H1 (cell line): ENCODE measurements at regions not wholly inside any gene's neighbourhood (a gene's known extent, or its start where the extent isn't known, plus 50 kb on each side); places are given as distances from the start of the nearest gene placed in this dataset.

Experiments used
- CTCF ChIA-PET: fragments of 300-600 bp; sonication (Branson Sonifier 250); formaldehyde crosslinking; loops from one replicate; lab custom pipeline; 2021; ENCODE audit not compliant: partially characterized antibody; lab: Charles Lee
- POLR2A ChIA-PET: fragments of 300-600 bp; sonication (Branson Sonifier 250); formaldehyde crosslinking; loops from one replicate; lab custom pipeline; 2021; ENCODE audit warnings: inconsistent platforms; ENCODE audit not compliant: partially characterized antibody; lab: Charles Lee
- DNase-seq, 2 experiments: peaks; one replicate each; pipeline versions ENCODE4 v3.0.0 to v3.0.0-alpha.2; 2010 to 2022; ENCODE audit warnings: low spot score in 2 of 2, low read depth in 1 of 2, mixed read lengths in 1 of 2
- FAIRE-seq: peaks from 2 replicates; lab custom pipeline; 2011; peaks lifted over from hg19 to GRCh38; lab: Jason Lieb, UNC
- H2AFZ ChIP-seq: 2 replicates; pipeline ENCODE4 v1.8.1; 2012; ENCODE audit warnings: low read length, inconsistent platforms
- H2AK5ac ChIP-seq: 2 replicates; pipeline ENCODE4 v1.6.1; 2013; ENCODE audit warnings: low read depth, low read length
- H2BK120ac ChIP-seq: replicated peaks from 2 replicates; pipeline ENCODE3; 2013; ENCODE audit warnings: low read depth, low read length, inconsistent platforms
- H2BK12ac ChIP-seq: 2 replicates; pipeline ENCODE4 v1.6.1; 2013; ENCODE audit warnings: low read depth, low read length
- H2BK15ac ChIP-seq: 2 replicates; pipeline ENCODE4 v1.6.1; 2013; ENCODE audit warnings: low read length
- H2BK20ac ChIP-seq: 2 replicates; pipeline ENCODE4 v1.6.1; 2013; ENCODE audit warnings: low read length
- H2BK5ac ChIP-seq: 2 replicates; pipeline ENCODE4 v1.6.1; 2013; ENCODE audit warnings: low read depth, low read length
- H3K14ac ChIP-seq: 2 replicates; pipeline ENCODE4 v1.6.1; 2013; ENCODE audit warnings: inconsistent platforms; ENCODE audit not compliant: insufficient read length
- H3K18ac ChIP-seq: 2 replicates; pipeline ENCODE4 v1.6.1; 2013; ENCODE audit warnings: low read length; ENCODE audit errors: extremely low read depth
- H3K23ac ChIP-seq: 2 replicates; pipeline ENCODE4 v1.6.1; 2013; ENCODE audit warnings: inconsistent platforms; ENCODE audit not compliant: insufficient read length
- H3K23me2 ChIP-seq: 2 replicates; pipeline ENCODE4 v1.6.1; 2013; ENCODE audit warnings: low read depth, low read length
- H3K27ac ChIP-seq: 2 replicates; pipeline ENCODE4 v1.6.1; 2011; ENCODE audit warnings: low read depth, low read length, inconsistent platforms
- H3K27me3 ChIP-seq, 4 experiments: replicated peaks in 1 of 4; 1 replicate in 1 of 4; 2 replicates in 3 of 4; pipeline versions ENCODE4 v1.6.1 to v1.8.1; 2011 to 2013; ENCODE audit warnings: low read length in 3 of 4, mild to moderate bottlenecking in 3 of 4, inconsistent platforms in 2 of 4, mixed read lengths in 2 of 4, moderate library complexity in 1 of 4; ENCODE audit not compliant: control insufficient read depth in 3 of 4, insufficient read depth in 3 of 4; ENCODE audit errors: extremely low read depth in 1 of 4
- H3K36me3 ChIP-seq, 4 experiments: 2 replicates each; pipeline versions ENCODE4 v1.6.1 to v1.8.1; 2011 to 2013; ENCODE audit warnings: mild to moderate bottlenecking in 4 of 4, low read length in 3 of 4, moderate library complexity in 2 of 4, control low read depth in 1 of 4, inconsistent platforms in 1 of 4; ENCODE audit not compliant: insufficient read depth in 4 of 4, control insufficient read depth in 2 of 4
- H3K4ac ChIP-seq: replicated peaks from 2 replicates; pipeline ENCODE3; 2013; ENCODE audit warnings: low read length, low read depth, mixed read lengths, inconsistent platforms; ENCODE audit not compliant: insufficient read length
- H3K4me1 ChIP-seq, 4 experiments: replicated peaks in 1 of 4; 1 replicate in 1 of 4; 2 replicates in 3 of 4; pipeline versions ENCODE4 v1.6.1 to v1.8.1; 2011 to 2013; ENCODE audit warnings: low read length in 3 of 4, inconsistent platforms in 2 of 4, mixed read lengths in 1 of 4; ENCODE audit not compliant: insufficient read depth in 4 of 4, control insufficient read depth in 3 of 4
- H3K4me2 ChIP-seq, 2 experiments: 2 replicates each; pipeline versions ENCODE4 v1.6.1 to v1.8.1; 2011 to 2013; ENCODE audit warnings: low read depth in 2 of 2, low read length in 2 of 2, control low read depth in 1 of 2, inconsistent platforms in 1 of 2, mild to moderate bottlenecking in 1 of 2; ENCODE audit not compliant: insufficient read depth in 1 of 2
- H3K4me3 ChIP-seq, 4 experiments: fragments of 200-600, 300-600 bp in 1 of 4; sonication (generic), shearing (Covaris generic), sonication (Bioruptor Twin) in 1 of 4; 2 replicates each; pipeline versions ENCODE4 v1.5.1 to v1.8.1; 2011 to 2016; ENCODE audit warnings: low read length in 4 of 4, low read depth in 3 of 4, control low read depth in 2 of 4, inconsistent platforms in 2 of 4, mild to moderate bottlenecking in 2 of 4, mixed read lengths in 1 of 4, moderate library complexity in 1 of 4; ENCODE audit not compliant: insufficient read depth in 2 of 4; ENCODE audit errors: extremely low read depth in 1 of 4
- H3K56ac ChIP-seq: replicated peaks from 2 replicates; pipeline ENCODE3; 2013; ENCODE audit warnings: low read depth, mild to moderate bottlenecking, mixed read lengths, low read length, inconsistent platforms; ENCODE audit not compliant: insufficient read length
- H3K79me1 ChIP-seq: 2 replicates; pipeline ENCODE4 v1.6.1; 2013; ENCODE audit warnings: low read depth, low read length, control low read depth
- H3K79me2 ChIP-seq, 2 experiments: 2 replicates each; pipeline versions ENCODE4 v1.6.1 to v1.8.1; 2012 to 2013; ENCODE audit warnings: low read length in 2 of 2, mild to moderate bottlenecking in 2 of 2, inconsistent platforms in 1 of 2; ENCODE audit not compliant: insufficient read depth in 2 of 2, control insufficient read depth in 1 of 2
- H3K9ac ChIP-seq, 4 experiments: replicated peaks in 1 of 4; 1 replicate in 1 of 4; 2 replicates in 3 of 4; pipeline versions ENCODE4 v1.6.1 to v1.8.1; 2011 to 2013; ENCODE audit warnings: low read depth in 3 of 4, low read length in 3 of 4, control low read depth in 2 of 4, mild to moderate bottlenecking in 2 of 4, moderate library complexity in 2 of 4, inconsistent platforms in 1 of 4; ENCODE audit errors: extremely low read depth in 1 of 4
- H3K9me3 ChIP-seq, 2 experiments: 2 replicates each; pipeline versions ENCODE4 v1.6.1 to v1.8.1; 2012 to 2013; ENCODE audit warnings: mild to moderate bottlenecking in 2 of 2, moderate library complexity in 2 of 2, control low read depth in 1 of 2, inconsistent platforms in 1 of 2, low read depth in 1 of 2, low read length in 1 of 2, mixed read lengths in 1 of 2; ENCODE audit not compliant: insufficient read depth in 2 of 2
- H4K20me1 ChIP-seq, 2 experiments: replicated peaks in 1 of 2; 2 replicates each; pipeline versions ENCODE3 to v1.8.1; 2011 to 2013; ENCODE audit warnings: inconsistent platforms in 2 of 2, low read length in 2 of 2, mild to moderate bottlenecking in 1 of 2; ENCODE audit not compliant: insufficient read depth in 2 of 2, control insufficient read depth in 1 of 2
- H4K5ac ChIP-seq: 2 replicates; pipeline ENCODE4 v1.6.1; 2013; ENCODE audit warnings: low read length, low read depth, mixed read lengths, inconsistent platforms; ENCODE audit not compliant: insufficient read length
- H4K8ac ChIP-seq: 2 replicates; pipeline ENCODE4 v1.8.0; 2013; ENCODE audit warnings: mild to moderate bottlenecking, moderate library complexity, low read length, inconsistent platforms; ENCODE audit not compliant: insufficient read depth; ENCODE audit errors: extremely low read depth
- H4K91ac ChIP-seq: replicated peaks from 2 replicates; pipeline ENCODE3; 2013; ENCODE audit warnings: low read length, mixed read lengths, inconsistent platforms; ENCODE audit not compliant: insufficient read length
- BRCA1 ChIP-seq: IDR thresholded peaks from 2 replicates; pipeline ENCODE4 v1.6.1; 2012; ENCODE audit warnings: low read depth, low read length, improper control_type of control experiment
- SP1 ChIP-seq: IDR thresholded peaks from 2 replicates; pipeline ENCODE4 v1.6.1; 2011; ENCODE audit warnings: low read depth, low read length
- SP2 ChIP-seq: IDR thresholded peaks from 2 replicates; pipeline ENCODE4 v1.6.1; 2012; ENCODE audit warnings: mild to moderate bottlenecking, low read length, inconsistent platforms
- WGBS, 2 experiments: shearing (Covaris generic) in 1 of 2; methylation state at CpG; one replicate each; pipeline versions ENCODE4 v1.1.6 to v1.1.7; 2013 to 2015; ENCODE audit warnings: low lambda C conversion rate in 2 of 2, mixed read lengths in 2 of 2, inconsistent platforms in 1 of 2, low coverage in 1 of 2, missing lambda C conversion rate in 1 of 2; ENCODE audit not compliant: insufficient replicate concordance in 2 of 2, insufficient coverage in 1 of 2, insufficient read length in 1 of 2; ENCODE audit errors: extremely low coverage in 1 of 2, missing lambda C conversion rate in 1 of 2; 5-methylcytosine and 5-hydroxymethylcytosine counted together

DNA sequence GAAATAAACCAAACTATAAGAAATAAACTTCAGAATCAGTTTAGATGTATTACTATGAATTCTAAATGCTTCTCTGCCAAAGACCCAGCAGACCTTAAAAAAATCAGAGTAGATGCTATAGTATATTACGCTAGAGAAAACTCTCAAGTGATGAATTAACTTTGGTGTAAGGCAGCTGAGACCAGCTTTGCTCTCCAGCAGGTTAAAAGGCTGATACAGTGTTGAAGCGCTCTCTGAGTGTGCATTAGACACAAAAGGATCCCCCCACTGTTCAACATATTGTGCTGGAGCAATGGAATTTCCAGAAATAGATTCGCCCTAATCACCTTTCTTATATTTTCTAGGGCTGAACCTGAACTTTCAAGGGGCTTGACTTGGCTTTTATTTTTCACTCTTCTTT lies 190.0 kb downstream of the EFHB start:
- CTCF ChIA-PET: interaction anchor here (0.5 to 1.3 kb wide), 2 partner anchors 19 to 537 kb away, joined by 3 to 4 read pairs; no protein-coding TSS in a partner anchor

More for the DNA sequence above, 190.0 kb downstream of the EFHB start:
- Histone ChIP-seq H3K23me2 (no peaks in the 10 kb centered on the region), H3K9me3 (no peaks in the 10 kb centered on the region), H3K14ac (no peak overlapping the region), H4K5ac (no peak overlapping the region), H3K79me2 (no peaks in the 10 kb centered on the region), H2AK5ac (no peak overlapping the region), H3K56ac (no peak overlapping the region), H3K23ac (no peak overlapping the region), H2BK20ac (no peak overlapping the region), H3K18ac (no peak overlapping the region), H2BK15ac (no peak overlapping the region), H4K91ac (no peak overlapping the region), H3K27ac (no peak overlapping the region), H2BK120ac (no peak overlapping the region), H3K4me1 (peaks cover 0 to 4% (median 0%) of the 10 kb centered on the region in 4 experiments; a peak in 3 of 7 replicates), H3K4me3 (no peak overlapping the region), H3K36me3 (no peaks in the 10 kb centered on the region), H4K8ac (no peak overlapping the region), H3K4ac (no peak overlapping the region)
- FAIRE-seq: no peak
- WGBS, 2 experiments: 89% methylated on average over 3 of the region's 3 CpGs; no CpG with 5 or more reads in 1 of the 2 experiments
- no peak for TF ChIP-seq BRCA1
- TF ChIP-seq SP2: no peak
- TF ChIP-seq SP1: no peak
- TF ChIP-seq, all 59 proteins: peak for 0
- no peaks in the 10 kb centered on the region for H4K20me1 ChIP-seq
- H3K9ac ChIP-seq: no peak overlapping the region
- H2AFZ ChIP-seq: no peak overlapping the region
- H3K4me2 ChIP-seq: no peak overlapping the region
- no peaks in the 10 kb centered on the region for H3K27me3 ChIP-seq
- H2BK12ac ChIP-seq: no peak overlapping the region
- no peak for DNase-seq
- no peaks in the 10 kb centered on the region for H3K79me1 ChIP-seq
- no peak overlapping the region for H2BK5ac ChIP-seq
- POLR2A ChIA-PET: no interaction called here
